ENCODE measurements at regions not wholly inside any gene's neighbourhood (a gene's known extent, or its start where the extent isn't known, plus 50 kb on each side); places are given as distances from the start of the nearest gene placed in this dataset.

DNA sequence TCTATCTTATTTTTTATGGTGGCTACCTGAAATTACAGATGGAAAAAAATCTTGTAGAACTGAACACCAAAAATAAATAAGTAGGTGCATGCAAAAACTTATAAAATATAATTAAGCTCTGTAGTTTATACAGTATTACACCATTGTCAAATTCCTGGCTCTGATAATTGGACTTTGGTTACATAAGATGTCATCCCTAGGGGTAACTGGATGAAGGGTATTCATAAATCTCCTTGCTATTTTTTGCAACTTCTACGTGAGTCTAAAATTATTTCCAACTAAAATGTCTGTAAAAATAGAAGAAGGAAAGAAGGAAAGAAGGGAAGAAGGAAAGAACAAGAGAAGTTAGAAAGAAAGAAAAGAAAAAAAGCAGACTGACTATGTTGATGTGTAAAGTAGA is 716.6 kb downstream of the BCL11B start:
- no peak for TF ChIP-seq CTCF (IDR thresholded peaks at IDR 0.05)
- no peak for TF ChIP-seq ZFX (IDR thresholded peaks at IDR 0.05; ENCODE audit: borderline replicate concordance)
